ENCODE measurements at regions not wholly inside any gene's neighbourhood (a gene's known extent, or its start where the extent isn't known, plus 50 kb on each side); places are given as distances from the start of the nearest gene placed in this dataset.

- Histone ChIP-seq H3K9me3 (ENCODE audit: control insufficient read depth, low read length) (no peaks in the 10 kb centered on the region), H3K4me3 (ENCODE audit: low read length) (no peak overlapping the region), H3K27ac (ENCODE audit: low read depth, low read length) (no peak overlapping the region), H3K27me3 (ENCODE audit: control insufficient read depth, insufficient read depth, low read length, poor library complexity, severe bottlenecking) (no peaks in the 10 kb centered on the region), H3K4me1 (ENCODE audit: control insufficient read depth, insufficient read depth, low read length) (no peaks in the 10 kb centered on the region), H3K9ac (ENCODE audit: extremely low read depth, low read length, poor library complexity, severe bottlenecking) (no peak overlapping the region), H3K36me3 (ENCODE audit: control insufficient read depth, insufficient read depth, low read length) (no peaks in the 10 kb centered on the region)
- H3K27me3 Mint-ChIP-seq (ENCODE audit: insufficient read depth) = peaks cover 5% of the 10 kb centered on the region
- no peaks in the 10 kb centered on the region for H3K36me3 Mint-ChIP-seq (ENCODE audit: low read depth)
- 94 to 98% methylated on average over 6 to 9 of the region's 9 CpGs for WGBS, 2 experiments (ENCODE audit: insufficient coverage in 1 of 2, insufficient read length in 1 of 2)
- H3K4me3 Mint-ChIP-seq = no peak overlapping the region
- DNase-seq = no peak
- H3K4me1 Mint-ChIP-seq = peaks cover 26% of the 10 kb centered on the region
- no peak for TF ChIP-seq CTCF (conservative IDR thresholded peaks at IDR 0.05)
- H3K27ac Mint-ChIP-seq = no peak overlapping the region
- H3K9me3 Mint-ChIP-seq = no peaks in the 10 kb centered on the region
These were observed 402.4 kb upstream of the ID2 start for GRCh38 chr2:8279506-8279905.

GRCh38 chr2:8281234-8281633 lies 400.6 kb upstream of the ID2 start:
- Histone ChIP-seq H3K27me3 (ENCODE audit: control insufficient read depth, insufficient read depth, low read length, poor library complexity, severe bottlenecking) (no peaks in the 10 kb centered on the region), H3K27ac (ENCODE audit: low read depth, low read length) (no peak overlapping the region), H3K4me1 (ENCODE audit: control insufficient read depth, insufficient read depth, low read length) (no peaks in the 10 kb centered on the region), H3K36me3 (ENCODE audit: control insufficient read depth, insufficient read depth, low read length) (no peaks in the 10 kb centered on the region), H3K9me3 (ENCODE audit: control insufficient read depth, low read length) (no peaks in the 10 kb centered on the region), H3K9ac (ENCODE audit: extremely low read depth, low read length, poor library complexity, severe bottlenecking) (no peak overlapping the region), H3K4me3 (ENCODE audit: low read length) (no peak overlapping the region)
- peaks cover 32% of the 10 kb centered on the region for H3K4me1 Mint-ChIP-seq
- 91 to 95% methylated on average over 3 to 4 of the region's 4 CpGs for WGBS, 2 experiments (ENCODE audit: insufficient coverage in 1 of 2, insufficient read length in 1 of 2)
- no peak for DNase-seq
- H3K27me3 Mint-ChIP-seq (ENCODE audit: insufficient read depth) = peaks cover 5% of the 10 kb centered on the region
- H3K36me3 Mint-ChIP-seq (ENCODE audit: low read depth) = no peaks in the 10 kb centered on the region
- H3K27ac Mint-ChIP-seq = no peak overlapping the region
- TF ChIP-seq CTCF (conservative IDR thresholded peaks at IDR 0.05) = no peak
- H3K9me3 Mint-ChIP-seq = no peaks in the 10 kb centered on the region
- H3K4me3 Mint-ChIP-seq = no peak overlapping the region

- no peak for TF ChIP-seq CTCF (conservative IDR thresholded peaks at IDR 0.05)
- Mint-ChIP-seq H3K27me3 (ENCODE audit: insufficient read depth) (peaks cover 5% of the 10 kb centered on the region), H3K4me1 (peaks cover 32% of the 10 kb centered on the region), H3K27ac (no peak overlapping the region), H3K4me3 (no peak overlapping the region), H3K36me3 (ENCODE audit: low read depth) (no peaks in the 10 kb centered on the region), H3K9me3 (no peaks in the 10 kb centered on the region)
- Histone ChIP-seq H3K36me3 (ENCODE audit: control insufficient read depth, insufficient read depth, low read length) (no peaks in the 10 kb centered on the region), H3K4me3 (ENCODE audit: low read length) (no peak overlapping the region), H3K9me3 (ENCODE audit: control insufficient read depth, low read length) (no peaks in the 10 kb centered on the region), H3K4me1 (ENCODE audit: control insufficient read depth, insufficient read depth, low read length) (no peaks in the 10 kb centered on the region), H3K9ac (ENCODE audit: extremely low read depth, low read length, poor library complexity, severe bottlenecking) (no peak overlapping the region), H3K27ac (ENCODE audit: low read depth, low read length) (no peak overlapping the region), H3K27me3 (ENCODE audit: control insufficient read depth, insufficient read depth, low read length, poor library complexity, severe bottlenecking) (no peaks in the 10 kb centered on the region)
- DNase-seq = no peak
- 94 to 95% methylated on average over 21 to 25 of the region's 25 CpGs for WGBS, 2 experiments (ENCODE audit: insufficient coverage in 1 of 2, insufficient read length in 1 of 2)
These were observed 399.7 kb upstream of the ID2 start for GRCh38 chr2:8281950-8282857.

Measured in endodermal cell (in vitro differentiated cells).